ENCODE measurements at regions not wholly inside any gene's neighbourhood (a gene's known extent, or its start where the extent isn't known, plus 50 kb on each side); places are given as distances from the start of the nearest gene placed in this dataset.

GRCh38 chr6:150730801-150731457 lies 131.2 kb downstream of the PLEKHG1 start:
- H4K20me1 ChIP-seq (replicated peaks; ENCODE audit: control insufficient read depth, extremely low read depth, insufficient read depth, low read length), result no peaks in the 10 kb centered on the region
- ChIA-PET CTCF (no interaction called here), POLR2A (no interaction called here)
- no peak overlapping the region for H3K27ac ChIP-seq (ENCODE audit: insufficient read depth, low read depth, low read length)
- no peak overlapping the region for H3K4me3 ChIP-seq (replicated peaks in 1 of 3; ENCODE audit: insufficient read depth in 1 of 3, low read depth in 1 of 3, low read length in 3 of 3)
- intact Hi-C loops (cut with micrococcal nuclease), result no loop called here
- dilution Hi-C loops (cut with MboI; ENCODE audit: extremely low pct_ligation_motif_present, low sequenced_read_pairs), result no loop called here
- H2AFZ ChIP-seq (ENCODE audit: low read depth, low read length), result no peak overlapping the region
- H3K36me3 ChIP-seq (ENCODE audit: control insufficient read depth in 2 of 2, extremely low read depth in 1 of 2, insufficient read depth in 2 of 2, low read length in 2 of 2), result peaks cover 0 to 4% of the 10 kb centered on the region in 2 experiments
- DNase-seq (ENCODE audit: low read depth, low spot score) (no peak), FAIRE-seq (no peak)
- H3K9ac ChIP-seq (replicated peaks; ENCODE audit: extremely low read depth, insufficient read depth, low read length), result no peak overlapping the region
- no peak overlapping the region for H3K4me2 ChIP-seq (ENCODE audit: insufficient read depth, low read length)
- TF ChIP-seq EZH2 (IDR thresholded peaks at IDR 0.05; ENCODE audit: borderline replicate concordance, low read depth, low read length, severe bottlenecking) (no peak), CTCF (IDR thresholded peaks at IDR 0.05; ENCODE audit: extremely low read depth in 1 of 2, insufficient read depth in 1 of 2, low read depth in 1 of 2, low read length in 2 of 2) (no peak), GATA2 (IDR thresholded peaks at IDR 0.05; ENCODE audit: insufficient read depth, insufficient read length, low read depth, low read length) (no peak), MYC (IDR thresholded peaks at IDR 0.05; ENCODE audit: low read depth, low read length) (no peak), FOS (IDR thresholded peaks at IDR 0.05; ENCODE audit: borderline replicate concordance, insufficient read depth, low read length) (no peak), POLR2A (IDR thresholded peaks at IDR 0.05; ENCODE audit: low read depth, low read length) (no peak), POLR2AphosphoS5 (IDR thresholded peaks at IDR 0.05; ENCODE audit: insufficient read depth, low read depth, low read length) (no peak), JUN (IDR thresholded peaks at IDR 0.05; ENCODE audit: borderline replicate concordance, insufficient read depth, insufficient read length, low read depth) (no peak)
- TF ChIP-seq, protein P1, sequence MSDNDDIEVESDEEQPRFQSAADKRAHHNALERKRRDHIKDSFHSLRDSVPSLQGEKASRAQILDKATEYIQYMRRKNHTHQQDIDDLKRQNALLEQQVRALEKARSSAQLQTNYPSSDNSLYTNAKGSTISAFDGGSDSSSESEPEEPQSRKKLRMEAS (IDR thresholded peaks at IDR 0.05; ENCODE audit: insufficient read depth, insufficient read length), result no peak
- no TSS peak for BruUV-seq (replicated peaks)
- H3K4me1 ChIP-seq (ENCODE audit: control insufficient read depth, extremely low read depth, insufficient read depth, low read length), result no peaks in the 10 kb centered on the region
- H3K9me3 ChIP-seq (replicated peaks; ENCODE audit: control insufficient read depth, insufficient read depth, low read length), result no peaks in the 10 kb centered on the region
- no peaks in the 10 kb centered on the region for H3K79me2 ChIP-seq (ENCODE audit: control insufficient read depth, insufficient read depth, low read length)
- H3K9me1 ChIP-seq (replicated peaks; ENCODE audit: control insufficient read depth, extremely low read depth, insufficient read depth, low read length), result no peaks in the 10 kb centered on the region
- H3K27me3 ChIP-seq (ENCODE audit: control insufficient read depth in 2 of 2, insufficient read depth in 2 of 2, low read length in 2 of 2), result no peaks in the 10 kb centered on the region

Data from endothelial cell of umbilical vein (primary cell).